Transverse colon (tissue), 4 donors: ENCODE measurements at regions not wholly inside any gene's neighbourhood (a gene's known extent, or its start where the extent isn't known, plus 50 kb on each side); places are given as distances from the start of the nearest gene placed in this dataset.

Source experiments
- DNase-seq: peaks from one replicate; pipeline ENCODE4 v3.0.0-alpha.2; 2019
- H3K27ac ChIP-seq, 4 donors: fragments of 200-600 bp; sonication (generic); 2 replicates each; pipeline ENCODE4 v1.5.1; 2016 to 2018; ENCODE audit warnings: inconsistent platforms in 4 of 4
- H3K27me3 ChIP-seq: fragments of 200-600 bp; sonication (generic); 2 replicates; pipeline ENCODE4 v1.5.1; 2017; ENCODE audit warnings: inconsistent platforms
- H3K36me3 ChIP-seq, 4 donors: fragments of 200-600 bp; sonication (generic); 2 replicates each; pipeline ENCODE4 v1.5.1; 2017 to 2019; ENCODE audit warnings: inconsistent platforms in 4 of 4
- H3K4me1 ChIP-seq, 4 donors: fragments of 200-600 bp; sonication (generic); 2 replicates each; pipeline ENCODE4 v1.5.1; 2017 to 2020; ENCODE audit warnings: inconsistent platforms in 4 of 4
- H3K4me3 ChIP-seq, 4 donors: fragments of 200-600 bp; sonication (generic); 1 replicate in 1 of 4; 2 replicates in 3 of 4; pipeline versions ENCODE4 v1.5.1 to v1.6.1; 2017 to 2019; ENCODE audit warnings: inconsistent platforms in 4 of 4
- H3K9me3 ChIP-seq, 2 donors: fragments of 200-600 bp; sonication (generic); 2 replicates each; pipeline ENCODE4 v1.5.1; 2017 to 2019; ENCODE audit warnings: inconsistent platforms in 2 of 2
- CTCF ChIP-seq, 5 experiments: fragments of 200-600 bp in 3 of 5; fragments of 450-650 bp in 2 of 5; sonication (generic) in 3 of 5; IDR thresholded peaks; 1 replicate in 2 of 5; 2 replicates in 3 of 5; pipeline ENCODE4 v1.5.1; 2016 to 2017; ENCODE audit warnings: antibody characterized with exemption in 5 of 5, inconsistent platforms in 3 of 5, mild to moderate bottlenecking in 2 of 5, moderate library complexity in 1 of 5
- EP300 ChIP-seq: sonication (generic); formaldehyde crosslinking; IDR thresholded peaks from one replicate; pipeline ENCODE4 v1.6.1; 2017; ENCODE audit warnings: antibody characterized with exemption, low read depth
- POLR2A ChIP-seq: fragments of 450-650 bp; IDR thresholded peaks from one replicate; pipeline ENCODE4 v1.6.1; 2016; ENCODE audit warnings: antibody characterized with exemption, mild to moderate bottlenecking, moderate library complexity
- POLR2AphosphoS5 ChIP-seq, 3 donors: sonication (generic); formaldehyde crosslinking; IDR thresholded peaks; one replicate each; pipeline ENCODE4 v1.6.1; 2016; ENCODE audit warnings: antibody characterized with exemption in 3 of 3
- WGBS, 2 donors: methylation state at CpG; one replicate each; pipeline ENCODE4 v1.1.5; 2018; ENCODE audit warnings: low coverage in 1 of 2; 5-methylcytosine and 5-hydroxymethylcytosine counted together
- in situ Hi-C, 4 donors: fragments of 200-750 bp; cut with MboI; loops; one replicate each; pipeline versions ENCODE4 v1.15.0 to v1.15.1; 2017; ENCODE audit warnings: low sequenced_read_pairs in 3 of 4, low pct_ligation_motif_present in 1 of 4, low pct_unique_long_range_greater_than_20kb in 1 of 4
- intact Hi-C: fragments of 100-400 bp; cut with DNase I; formaldehyde crosslinking; loops from one replicate; pipeline ENCODE4 v1.15.1; 2023; ENCODE audit warnings: low total_unique reads

- Histone ChIP-seq H3K27me3 (no peaks in the 10 kb centered on the region), H3K27ac (no peak overlapping the region), H3K4me3 (no peak overlapping the region), H3K4me1 (no peaks in the 10 kb centered on the region), H3K36me3 (no peaks in the 10 kb centered on the region), H3K9me3 (no peaks in the 10 kb centered on the region)
- in situ Hi-C loops: no loop called here
- no peak for DNase-seq
- 57 to 60% methylated on average over 3 of the region's 3 CpGs for WGBS, 2 donors
- TF ChIP-seq POLR2A: no peak
- intact Hi-C loops: no loop called here
Observed at GRCh38 chr9:29802454-29802853, 2229.2 kb upstream of the C9orf72 start.

GRCh38 chr9:29806937-29807618 lies 2233.8 kb upstream of the C9orf72 start:
- in situ Hi-C loops (no loop called here), intact Hi-C loops (no loop called here)
- no peak for DNase-seq
- 46 to 49% methylated on average over 3 of the region's 3 CpGs for WGBS, 2 donors
- TF ChIP-seq POLR2A (no peak), CTCF (IDR thresholded peaks at IDR 0.05) (no peak), POLR2AphosphoS5 (IDR thresholded peaks at IDR 0.05) (no peak), EP300 (no peak)
- no peak overlapping the region for H3K4me3 ChIP-seq
- no peaks in the 10 kb centered on the region for H3K27me3 ChIP-seq
- no peaks in the 10 kb centered on the region for H3K4me1 ChIP-seq
- H3K36me3 ChIP-seq: no peaks in the 10 kb centered on the region
- H3K27ac ChIP-seq: no peak overlapping the region
- H3K9me3 ChIP-seq: peaks cover 0 to 6% of the 10 kb centered on the region in 2 donors

- Histone ChIP-seq H3K27me3 (no peaks in the 10 kb centered on the region), H3K4me1 (no peaks in the 10 kb centered on the region), H3K4me3 (no peak overlapping the region), H3K9me3 (peaks cover 6% of the 10 kb centered on the region in 2 donors), H3K27ac (no peak overlapping the region), H3K36me3 (no peaks in the 10 kb centered on the region)
- no peak for DNase-seq
- TF ChIP-seq EP300: no peak
- TF ChIP-seq CTCF (IDR thresholded peaks at IDR 0.05): no peak
- 74% methylated on average over 6 of the region's 6 CpGs; no CpG with 5 or more reads in 1 of the 2 donors for WGBS, 2 donors
- in situ Hi-C loops (no loop called here), intact Hi-C loops (no loop called here)
Observed at GRCh38 chr9:29816954-29817703, 2243.8 kb upstream of the C9orf72 start.

- H3K4me1 ChIP-seq: no peaks in the 10 kb centered on the region
- in situ Hi-C loops (no loop called here), intact Hi-C loops (no loop called here)
- no peak overlapping the region for H3K27ac ChIP-seq
- no peak for DNase-seq
- no peak overlapping the region for H3K4me3 ChIP-seq
- TF ChIP-seq CTCF (IDR thresholded peaks at IDR 0.05): no peak
- TF ChIP-seq EP300: no peak
- TF ChIP-seq POLR2A: no peak
- no peak for TF ChIP-seq POLR2AphosphoS5 (IDR thresholded peaks at IDR 0.05)
- H3K27me3 ChIP-seq: no peaks in the 10 kb centered on the region
- WGBS, 2 donors: 57 to 71% methylated on average over 3 of the region's 3 CpGs
- H3K9me3 ChIP-seq: peaks cover 6% of the 10 kb centered on the region in 2 donors
- no peaks in the 10 kb centered on the region for H3K36me3 ChIP-seq
Observed at GRCh38 chr9:29822458-29822857, 2249.2 kb upstream of the C9orf72 start.
